Esophagus muscularis mucosa (tissue), 3 donors: ENCODE measurements at regions not wholly inside any gene's neighbourhood (a gene's known extent, or its start where the extent isn't known, plus 50 kb on each side); places are given as distances from the start of the nearest gene placed in this dataset.

ENCODE experiments used
- POLR2A ChIP-seq: fragments of 450-650 bp; IDR thresholded peaks from one replicate; pipeline ENCODE4 v1.6.1; 2017; ENCODE audit warnings: antibody characterized with exemption, moderate library complexity, mild to moderate bottlenecking, low read depth
- TF ChIP-seq, protein P1 (sequence below), 3 experiments: fragments of 200-600 bp in 2 of 3; fragments of 450-650 bp in 1 of 3; sonication (generic) in 2 of 3; IDR thresholded peaks; one replicate each; pipeline ENCODE4 v1.5.1; 2017 to 2019; ENCODE audit warnings: antibody characterized with exemption in 3 of 3, mild to moderate bottlenecking in 2 of 3, moderate library complexity in 1 of 3

DNA sequence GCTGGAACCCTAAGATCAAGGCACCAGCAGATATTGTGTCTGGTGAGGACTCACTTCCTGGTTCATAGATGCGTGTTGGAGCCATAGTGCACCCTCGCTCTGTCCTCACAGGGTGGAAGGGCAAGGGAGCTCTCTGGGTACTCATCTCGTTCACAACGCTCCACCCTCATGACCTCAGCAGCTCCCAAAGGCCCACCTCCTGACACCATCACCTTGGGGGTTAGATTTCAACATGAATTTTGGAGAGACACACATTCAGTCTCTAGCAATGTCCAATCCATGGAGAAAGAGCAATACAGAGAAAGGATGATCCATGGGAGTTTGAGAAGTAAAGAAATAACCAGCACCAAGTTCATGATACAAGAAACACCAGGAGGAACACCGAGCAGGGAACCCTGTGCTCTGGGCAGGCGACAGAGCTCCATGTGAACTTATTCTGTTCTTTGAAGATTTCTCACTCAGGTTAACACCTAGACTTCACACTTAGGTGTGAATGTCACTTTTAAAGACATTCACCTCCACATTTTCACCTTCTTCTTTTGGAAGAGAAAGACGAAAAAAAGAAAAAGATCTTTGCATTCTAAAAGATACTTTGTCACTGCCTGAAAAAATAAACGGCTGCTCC lies 171.8 kb upstream of the FAM9B start:
- TF ChIP-seq, protein P1, sequence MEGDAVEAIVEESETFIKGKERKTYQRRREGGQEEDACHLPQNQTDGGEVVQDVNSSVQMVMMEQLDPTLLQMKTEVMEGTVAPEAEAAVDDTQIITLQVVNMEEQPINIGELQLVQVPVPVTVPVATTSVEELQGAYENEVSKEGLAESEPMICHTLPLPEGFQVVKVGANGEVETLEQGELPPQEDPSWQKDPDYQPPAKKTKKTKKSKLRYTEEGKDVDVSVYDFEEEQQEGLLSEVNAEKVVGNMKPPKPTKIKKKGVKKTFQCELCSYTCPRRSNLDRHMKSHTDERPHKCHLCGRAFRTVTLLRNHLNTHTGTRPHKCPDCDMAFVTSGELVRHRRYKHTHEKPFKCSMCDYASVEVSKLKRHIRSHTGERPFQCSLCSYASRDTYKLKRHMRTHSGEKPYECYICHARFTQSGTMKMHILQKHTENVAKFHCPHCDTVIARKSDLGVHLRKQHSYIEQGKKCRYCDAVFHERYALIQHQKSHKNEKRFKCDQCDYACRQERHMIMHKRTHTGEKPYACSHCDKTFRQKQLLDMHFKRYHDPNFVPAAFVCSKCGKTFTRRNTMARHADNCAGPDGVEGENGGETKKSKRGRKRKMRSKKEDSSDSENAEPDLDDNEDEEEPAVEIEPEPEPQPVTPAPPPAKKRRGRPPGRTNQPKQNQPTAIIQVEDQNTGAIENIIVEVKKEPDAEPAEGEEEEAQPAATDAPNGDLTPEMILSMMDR (IDR thresholded peaks at IDR 0.05): no peak
- TF ChIP-seq POLR2A: no peak
